Testis (tissue), 2 donors: ENCODE measurements at regions not wholly inside any gene's neighbourhood (a gene's known extent, or its start where the extent isn't known, plus 50 kb on each side); places are given as distances from the start of the nearest gene placed in this dataset.
"Not testable (repeated sequence)": the region's sequence is repeated elsewhere in the genome, so short reads cannot be mapped to it uniquely, and the experiment has no call there.

Experiments used
- POLR2A ChIP-seq: fragments of 450-650 bp; IDR thresholded peaks from one replicate; pipeline ENCODE4 v1.6.1; 2017; ENCODE audit warnings: antibody characterized with exemption, mild to moderate bottlenecking, moderate library complexity
- TF ChIP-seq, protein P1 (sequence below), 3 experiments: fragments of 450-650 bp in 2 of 3; fragments of 200-600 bp in 1 of 3; sonication (generic) in 1 of 3; IDR thresholded peaks; one replicate each; pipeline ENCODE4 v1.5.1; 2016 to 2019; ENCODE audit warnings: antibody characterized with exemption in 3 of 3, mild to moderate bottlenecking in 2 of 3, moderate library complexity in 1 of 3

DNA sequence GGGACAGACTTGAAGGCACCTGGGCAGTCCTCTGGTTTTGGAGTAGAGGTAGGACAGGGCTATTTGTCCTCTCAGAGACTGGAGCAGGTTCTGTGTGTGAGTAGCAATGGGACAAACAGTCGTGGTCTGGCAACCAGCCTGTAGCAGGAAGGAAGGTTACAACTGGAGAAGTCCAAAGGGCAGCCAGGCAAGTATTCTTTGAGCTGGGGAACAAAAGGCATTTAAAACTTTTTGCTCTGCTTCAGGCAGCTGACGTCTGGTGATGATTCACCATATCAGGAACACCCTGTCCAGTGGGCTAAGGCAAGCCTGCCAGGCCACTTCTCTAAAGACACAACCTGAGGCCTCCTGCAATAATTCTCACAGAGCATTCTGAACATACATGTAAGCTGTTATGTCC lies 83.3 kb downstream of the PPIAL4A start:
- TF ChIP-seq, protein P1, sequence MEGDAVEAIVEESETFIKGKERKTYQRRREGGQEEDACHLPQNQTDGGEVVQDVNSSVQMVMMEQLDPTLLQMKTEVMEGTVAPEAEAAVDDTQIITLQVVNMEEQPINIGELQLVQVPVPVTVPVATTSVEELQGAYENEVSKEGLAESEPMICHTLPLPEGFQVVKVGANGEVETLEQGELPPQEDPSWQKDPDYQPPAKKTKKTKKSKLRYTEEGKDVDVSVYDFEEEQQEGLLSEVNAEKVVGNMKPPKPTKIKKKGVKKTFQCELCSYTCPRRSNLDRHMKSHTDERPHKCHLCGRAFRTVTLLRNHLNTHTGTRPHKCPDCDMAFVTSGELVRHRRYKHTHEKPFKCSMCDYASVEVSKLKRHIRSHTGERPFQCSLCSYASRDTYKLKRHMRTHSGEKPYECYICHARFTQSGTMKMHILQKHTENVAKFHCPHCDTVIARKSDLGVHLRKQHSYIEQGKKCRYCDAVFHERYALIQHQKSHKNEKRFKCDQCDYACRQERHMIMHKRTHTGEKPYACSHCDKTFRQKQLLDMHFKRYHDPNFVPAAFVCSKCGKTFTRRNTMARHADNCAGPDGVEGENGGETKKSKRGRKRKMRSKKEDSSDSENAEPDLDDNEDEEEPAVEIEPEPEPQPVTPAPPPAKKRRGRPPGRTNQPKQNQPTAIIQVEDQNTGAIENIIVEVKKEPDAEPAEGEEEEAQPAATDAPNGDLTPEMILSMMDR (IDR thresholded peaks at IDR 0.05): not testable (repeated sequence)
- not testable (repeated sequence) for TF ChIP-seq POLR2A
